ENCODE measurements at regions not wholly inside any gene's neighbourhood (a gene's known extent, or its start where the extent isn't known, plus 50 kb on each side); places are given as distances from the start of the nearest gene placed in this dataset.

GRCh38 chr12:46124132-46124847 lies 133.9 kb upstream of the SCAF11 start:
- in situ Hi-C loops (cut with MboI; ENCODE audit: low pct_ligation_motif_present in 1 of 4, low pct_unique_long_range_greater_than_20kb in 1 of 4, low sequenced_read_pairs in 3 of 4), result loop anchor here in 2 of 4 donors (10.0 to 25.0 kb wide), 2 partner anchors 171 to 538 kb away; no protein-coding TSS in a partner anchor

GRCh38 chr12:46112364-46112763 lies 122.0 kb upstream of the SCAF11 start:
- Histone ChIP-seq H3K4me3 (no peak overlapping the region), H3K9me3 (peaks cover 0 to 9% of the 10 kb centered on the region in 2 donors), H3K4me1 (no peaks in the 10 kb centered on the region), H3K36me3 (no peaks in the 10 kb centered on the region), H3K27me3 (no peaks in the 10 kb centered on the region), H3K27ac (no peak overlapping the region)
- in situ Hi-C loops (cut with MboI; ENCODE audit: low pct_ligation_motif_present in 1 of 4, low pct_unique_long_range_greater_than_20kb in 1 of 4, low sequenced_read_pairs in 3 of 4) (loop anchor here in 1 of 4 donors (25.0 kb wide), 1 partner anchor 550 kb away; no protein-coding TSS in a partner anchor), intact Hi-C loops (cut with DNase I; ENCODE audit: low total_unique reads) (no loop called here)
- no peak for DNase-seq
- no peak for TF ChIP-seq POLR2A (IDR thresholded peaks at IDR 0.05)
- TF ChIP-seq POLR2AphosphoS5 (IDR thresholded peaks at IDR 0.05), result no peak
- no peak for TF ChIP-seq CTCF (IDR thresholded peaks at IDR 0.05)
- TF ChIP-seq EP300 (IDR thresholded peaks at IDR 0.05; ENCODE audit: low read depth), result no peak

More at GRCh38 chr12:46124132-46124847, 133.9 kb upstream of the SCAF11 start:
- intact Hi-C loops (cut with DNase I; ENCODE audit: low total_unique reads), result loop anchor here (10.0 kb wide), 1 partner anchor 541 kb away; no protein-coding TSS in a partner anchor
- WGBS, 2 donors (ENCODE audit: low coverage in 1 of 2), result 26% methylated on average over 5 of the region's 5 CpGs
- no peak for TF ChIP-seq EP300 (IDR thresholded peaks at IDR 0.05; ENCODE audit: low read depth)
- no peak for TF ChIP-seq POLR2A (IDR thresholded peaks at IDR 0.05)
- no peak for TF ChIP-seq POLR2AphosphoS5 (IDR thresholded peaks at IDR 0.05)
- TF ChIP-seq CTCF (IDR thresholded peaks at IDR 0.05), result no peak
- Histone ChIP-seq H3K9me3 (no peaks in the 10 kb centered on the region), H3K27ac (peak overlapping the region in 1 of 4 donors; percentile 33), H3K4me3 (no peak overlapping the region), H3K4me1 (peaks cover 3 to 27% (median 16%) of the 10 kb centered on the region in 4 donors), H3K27me3 (no peaks in the 10 kb centered on the region), H3K36me3 (no peaks in the 10 kb centered on the region)
- no peak for DNase-seq

GRCh38 chr12:46111715-46112114 lies 121.3 kb upstream of the SCAF11 start:
- Histone ChIP-seq H3K27ac (no peak overlapping the region), H3K4me3 (no peak overlapping the region), H3K9me3 (peaks cover 0 to 9% of the 10 kb centered on the region in 2 donors), H3K36me3 (no peaks in the 10 kb centered on the region), H3K4me1 (no peaks in the 10 kb centered on the region), H3K27me3 (no peaks in the 10 kb centered on the region)
- no peak for DNase-seq
- no peak for TF ChIP-seq CTCF (IDR thresholded peaks at IDR 0.05)
- intact Hi-C loops (cut with DNase I; ENCODE audit: low total_unique reads), result no loop called here
- in situ Hi-C loops (cut with MboI; ENCODE audit: low pct_ligation_motif_present in 1 of 4, low pct_unique_long_range_greater_than_20kb in 1 of 4, low sequenced_read_pairs in 3 of 4), result loop anchor here in 1 of 4 donors (25.0 kb wide), 1 partner anchor 551 kb away; no protein-coding TSS in a partner anchor

GRCh38 chr12:46110928-46111699 lies 120.7 kb upstream of the SCAF11 start:
- in situ Hi-C loops (cut with MboI; ENCODE audit: low pct_ligation_motif_present in 1 of 4, low pct_unique_long_range_greater_than_20kb in 1 of 4, low sequenced_read_pairs in 3 of 4) (loop anchor here in 1 of 4 donors (25.0 kb wide), 1 partner anchor 551 kb away; no protein-coding TSS in a partner anchor), intact Hi-C loops (cut with DNase I; ENCODE audit: low total_unique reads) (no loop called here)
- Histone ChIP-seq H3K4me1 (no peaks in the 10 kb centered on the region), H3K36me3 (no peaks in the 10 kb centered on the region), H3K27ac (no peak overlapping the region), H3K27me3 (no peaks in the 10 kb centered on the region), H3K9me3 (peaks cover 0 to 9% of the 10 kb centered on the region in 2 donors), H3K4me3 (no peak overlapping the region)
- WGBS, 2 donors (ENCODE audit: low coverage in 1 of 2), result 40 to 41% methylated on average over 1 of the region's 1 CpG
- TF ChIP-seq POLR2A (IDR thresholded peaks at IDR 0.05) (no peak), EP300 (IDR thresholded peaks at IDR 0.05; ENCODE audit: low read depth) (no peak), CTCF (IDR thresholded peaks at IDR 0.05) (peak in 2 of 5 experiments; percentile 4 to 13), POLR2AphosphoS5 (IDR thresholded peaks at IDR 0.05) (no peak)
- no peak for DNase-seq

Data from transverse colon (tissue), 4 donors.